ENCODE measurements at regions not wholly inside any gene's neighbourhood (a gene's known extent, or its start where the extent isn't known, plus 50 kb on each side); places are given as distances from the start of the nearest gene placed in this dataset.

DNA sequence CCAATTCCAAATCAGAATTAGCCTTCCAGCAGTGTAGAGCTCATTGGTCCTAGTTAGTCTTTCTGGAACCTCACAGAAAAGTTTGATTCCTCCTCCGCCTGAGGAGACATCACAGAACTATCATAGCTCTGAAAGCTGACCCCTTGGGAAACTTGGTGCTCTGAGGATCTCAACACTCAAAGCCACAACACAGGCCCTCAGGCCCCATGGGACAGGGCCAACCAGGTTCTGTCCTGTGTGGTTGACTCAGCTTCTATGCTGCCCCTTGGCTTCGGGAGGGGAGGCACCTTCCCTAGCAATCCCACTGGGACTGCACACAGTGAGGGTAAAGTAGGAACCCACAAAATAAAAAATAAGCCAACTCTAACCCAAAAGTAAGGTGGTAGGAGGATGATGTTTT is 237.5 kb upstream of the ECI2 start:
- DNase-seq: no peak
- 85% methylated on average over 2 of the region's 2 CpGs; no CpG with 5 or more reads in 1 of the 2 donors for WGBS, 2 donors (ENCODE audit: low coverage in 1 of 2)
- no peak for TF ChIP-seq CTCF (IDR thresholded peaks at IDR 0.05)
- TF ChIP-seq POLR2A (IDR thresholded peaks at IDR 0.05): no peak
- TF ChIP-seq POLR2AphosphoS5 (IDR thresholded peaks at IDR 0.05): no peak
- no peak for TF ChIP-seq EP300 (IDR thresholded peaks at IDR 0.05; ENCODE audit: low read depth)
- intact Hi-C loops (cut with DNase I; ENCODE audit: low total_unique reads): no loop called here
- in situ Hi-C loops (cut with MboI; ENCODE audit: low pct_ligation_motif_present in 1 of 4, low pct_unique_long_range_greater_than_20kb in 1 of 4, low sequenced_read_pairs in 3 of 4): no loop called here
- Histone ChIP-seq H3K9me3 (no peaks in the 10 kb centered on the region), H3K27me3 (no peaks in the 10 kb centered on the region), H3K4me1 (no peaks in the 10 kb centered on the region), H3K4me3 (no peak overlapping the region), H3K27ac (no peak overlapping the region), H3K36me3 (no peaks in the 10 kb centered on the region)

DNA sequence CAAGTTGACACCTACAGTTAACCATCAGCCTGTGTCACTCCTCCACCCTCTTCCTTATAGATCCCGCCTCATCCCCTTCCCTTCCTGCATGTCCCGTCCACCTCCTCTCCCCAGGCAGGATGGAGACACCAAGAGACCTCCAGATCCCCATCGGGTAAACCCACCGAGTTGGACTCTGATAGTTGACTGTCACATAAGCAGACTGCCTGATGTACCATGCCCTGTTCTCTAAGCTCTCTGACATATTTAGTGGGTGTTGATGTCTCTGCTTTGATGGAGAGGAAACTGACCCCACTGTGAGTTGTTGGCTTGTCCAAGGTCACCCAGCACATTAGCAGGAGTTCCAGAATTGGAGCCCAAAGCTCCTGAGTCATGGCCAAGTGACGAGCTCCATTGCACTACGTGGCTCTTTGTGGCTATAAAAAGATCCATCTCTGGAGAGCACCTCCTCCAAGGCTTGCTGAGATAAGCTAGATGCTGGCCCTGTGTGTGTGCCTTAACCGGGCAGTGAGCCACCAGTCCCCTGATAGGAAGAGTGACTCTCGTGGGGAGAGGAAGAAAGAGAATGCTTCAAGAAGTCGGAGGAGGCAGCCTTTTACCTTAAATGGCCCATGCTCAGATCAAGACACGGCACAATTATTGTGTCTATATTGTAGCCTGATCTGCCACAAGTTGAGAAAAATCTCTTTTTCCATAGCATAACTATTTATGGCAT is 236.0 kb upstream of the ECI2 start:
- no peak for TF ChIP-seq POLR2A (IDR thresholded peaks at IDR 0.05)
- no peak for TF ChIP-seq CTCF (IDR thresholded peaks at IDR 0.05)
- TF ChIP-seq EP300 (IDR thresholded peaks at IDR 0.05; ENCODE audit: low read depth): no peak
- no peak for TF ChIP-seq POLR2AphosphoS5 (IDR thresholded peaks at IDR 0.05)
- H3K4me1 ChIP-seq: no peaks in the 10 kb centered on the region
- H3K4me3 ChIP-seq: no peak overlapping the region
- H3K27me3 ChIP-seq: no peaks in the 10 kb centered on the region
- intact Hi-C loops (cut with DNase I; ENCODE audit: low total_unique reads): no loop called here
- DNase-seq: no peak
- in situ Hi-C loops (cut with MboI; ENCODE audit: low pct_ligation_motif_present in 1 of 4, low pct_unique_long_range_greater_than_20kb in 1 of 4, low sequenced_read_pairs in 3 of 4): no loop called here
- H3K36me3 ChIP-seq: no peaks in the 10 kb centered on the region
- no peaks in the 10 kb centered on the region for H3K9me3 ChIP-seq
- H3K27ac ChIP-seq: no peak overlapping the region
- WGBS, 2 donors (ENCODE audit: low coverage in 1 of 2): 82 to 83% methylated on average over 6 to 10 of the region's 10 CpGs

- DNase-seq: no peak
- Histone ChIP-seq H3K4me3 (no peak overlapping the region), H3K4me1 (peaks cover 0 to 6% (median under 1%) of the 10 kb centered on the region in 4 donors), H3K27me3 (no peaks in the 10 kb centered on the region), H3K36me3 (no peaks in the 10 kb centered on the region), H3K27ac (no peak overlapping the region), H3K9me3 (no peaks in the 10 kb centered on the region)
- no peak for TF ChIP-seq CTCF (IDR thresholded peaks at IDR 0.05)
- in situ Hi-C loops (cut with MboI; ENCODE audit: low pct_ligation_motif_present in 1 of 4, low pct_unique_long_range_greater_than_20kb in 1 of 4, low sequenced_read_pairs in 3 of 4): no loop called here
- 53 to 60% methylated on average over 1 to 3 of the region's 3 CpGs for WGBS, 2 donors (ENCODE audit: low coverage in 1 of 2)
- intact Hi-C loops (cut with DNase I; ENCODE audit: low total_unique reads): no loop called here
These were observed 234.7 kb upstream of the ECI2 start for GRCh38 chr6:4370066-4370465.

DNA sequence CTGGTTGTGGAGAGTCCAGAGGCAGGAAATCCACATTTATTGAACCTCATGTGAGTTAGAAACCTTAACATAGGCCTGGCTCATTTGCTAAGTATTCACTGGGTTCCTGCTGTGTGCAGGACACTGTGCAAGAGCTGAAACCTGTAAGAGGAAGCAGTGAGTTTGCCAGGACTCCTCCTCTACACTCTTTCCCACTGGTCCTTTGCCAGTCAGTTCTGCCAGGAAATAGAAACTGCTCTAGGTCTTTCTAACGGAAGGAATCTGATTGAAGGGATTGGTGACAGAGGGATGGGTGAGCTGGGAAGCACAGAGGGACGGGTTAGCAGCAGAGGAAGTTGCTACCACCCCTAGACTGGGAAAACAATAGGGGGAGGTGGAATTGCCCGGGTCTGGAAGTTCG is 234.2 kb upstream of the ECI2 start:
- no peak overlapping the region for H3K4me3 ChIP-seq
- in situ Hi-C loops (cut with MboI; ENCODE audit: low pct_ligation_motif_present in 1 of 4, low pct_unique_long_range_greater_than_20kb in 1 of 4, low sequenced_read_pairs in 3 of 4) (no loop called here), intact Hi-C loops (cut with DNase I; ENCODE audit: low total_unique reads) (no loop called here)
- DNase-seq: no peak
- H3K27me3 ChIP-seq: no peaks in the 10 kb centered on the region
- no peak overlapping the region for H3K27ac ChIP-seq
- no peaks in the 10 kb centered on the region for H3K36me3 ChIP-seq
- no peak for TF ChIP-seq EP300 (IDR thresholded peaks at IDR 0.05; ENCODE audit: low read depth)
- TF ChIP-seq CTCF (IDR thresholded peaks at IDR 0.05): no peak
- TF ChIP-seq POLR2AphosphoS5 (IDR thresholded peaks at IDR 0.05): no peak
- no peak for TF ChIP-seq POLR2A (IDR thresholded peaks at IDR 0.05)
- H3K4me1 ChIP-seq: peaks cover 0 to 10% (median 1%) of the 10 kb centered on the region in 4 donors
- H3K9me3 ChIP-seq: no peaks in the 10 kb centered on the region
- 68% methylated on average over 4 of the region's 4 CpGs; no CpG with 5 or more reads in 1 of the 2 donors for WGBS, 2 donors (ENCODE audit: low coverage in 1 of 2)

All from transverse colon (tissue), 4 donors.